Smooth muscle cell (in vitro differentiated cells): ENCODE measurements at regions not wholly inside any gene's neighbourhood (a gene's known extent, or its start where the extent isn't known, plus 50 kb on each side); places are given as distances from the start of the nearest gene placed in this dataset.

ENCODE experiments used
- DNase-seq: peaks from one replicate; lab custom pipeline; 2025; ENCODE audit not compliant: unreplicated experiment; lab: John Stamatoyannopoulos, UW
- H2AFZ ChIP-seq: fragments of 200-600 bp; sonication (generic); 2 replicates; pipeline ENCODE4 v1.6.0; 2016; ENCODE audit warnings: antibody characterized with exemption, low read depth, mild to moderate bottlenecking
- H3F3A ChIP-seq: fragments of 200-600 bp; sonication (generic); 2 replicates; pipeline ENCODE4 v1.6.0; 2017; ENCODE audit warnings: antibody characterized with exemption, low read depth
- H3K27ac ChIP-seq: fragments of 200-600 bp; sonication (generic); 2 replicates; pipeline ENCODE4 v1.5.1; 2016; ENCODE audit warnings: low read depth, mild to moderate bottlenecking
- H3K27me3 ChIP-seq: fragments of 200-600 bp; sonication (generic); 2 replicates; pipeline ENCODE4 v1.6.1; 2016; ENCODE audit warnings: low read depth, mild to moderate bottlenecking
- H3K36me3 ChIP-seq: fragments of 200-600 bp; sonication (generic); 2 replicates; pipeline ENCODE4 v1.5.1; 2016; ENCODE audit warnings: low read depth
- H3K4me1 ChIP-seq: fragments of 200-600 bp; sonication (generic); 2 replicates; pipeline ENCODE4 v1.5.1; 2016; ENCODE audit warnings: low read depth
- H3K4me2 ChIP-seq: fragments of 200-600 bp; sonication (generic); 2 replicates; pipeline ENCODE4 v1.6.0; 2016; ENCODE audit warnings: mild to moderate bottlenecking
- H3K4me3 ChIP-seq: fragments of 200-600 bp; sonication (generic); 2 replicates; pipeline ENCODE4 v1.5.1; 2016; ENCODE audit warnings: mild to moderate bottlenecking
- H3K79me2 ChIP-seq: fragments of 200-600 bp; sonication (generic); 2 replicates; pipeline ENCODE4 v1.6.0; 2016; ENCODE audit warnings: low read depth, mild to moderate bottlenecking
- H3K9ac ChIP-seq: fragments of 200-600 bp; sonication (generic); 2 replicates; pipeline ENCODE4 v1.6.0; 2016; ENCODE audit warnings: low read depth
- H3K9me3 ChIP-seq: fragments of 200-600 bp; sonication (generic); replicated peaks from 2 replicates; pipeline ENCODE4 v1.5.1; 2016; ENCODE audit warnings: low read depth
- H4K20me1 ChIP-seq: fragments of 200-600 bp; sonication (generic); 2 replicates; pipeline ENCODE4 v1.6.0; 2016; ENCODE audit warnings: low read depth
- CTCF ChIP-seq: fragments of 200-600 bp; sonication (generic); IDR thresholded peaks from 2 replicates; pipeline ENCODE4 v1.5.1; 2017; ENCODE audit warnings: borderline replicate concordance, mild to moderate bottlenecking, antibody characterized with exemption; ENCODE audit not compliant: insufficient read depth, poor library complexity, severe bottlenecking
- WGBS: methylation state at CpG from one replicate; pipeline ENCODE4 v1.1.7; 2016; ENCODE audit warnings: low lambda C conversion rate; 5-methylcytosine and 5-hydroxymethylcytosine counted together

- H3K4me1 ChIP-seq: no peaks in the 10 kb centered on the region
- H2AFZ ChIP-seq: no peak overlapping the region
- no peaks in the 10 kb centered on the region for H3K36me3 ChIP-seq
- no peaks in the 10 kb centered on the region for H3K27me3 ChIP-seq
- H3F3A ChIP-seq: no peaks in the 10 kb centered on the region
- no peak overlapping the region for H3K27ac ChIP-seq
- no peak overlapping the region for H3K4me3 ChIP-seq
- TF ChIP-seq CTCF: no peak
- H3K4me2 ChIP-seq: no peak overlapping the region
- H3K9ac ChIP-seq: no peak overlapping the region
- DNase-seq: no peak
- no peaks in the 10 kb centered on the region for H3K9me3 ChIP-seq
- H3K79me2 ChIP-seq: no peaks in the 10 kb centered on the region
- WGBS: 41% methylated on average over 2 of the region's 2 CpGs
- H4K20me1 ChIP-seq: no peaks in the 10 kb centered on the region
Observed at GRCh38 chrX:11059933-11060332, 51.2 kb upstream of the HCCS start.
